ENCODE measurements at regions not wholly inside any gene's neighbourhood (a gene's known extent, or its start where the extent isn't known, plus 50 kb on each side); places are given as distances from the start of the nearest gene placed in this dataset.

DNA sequence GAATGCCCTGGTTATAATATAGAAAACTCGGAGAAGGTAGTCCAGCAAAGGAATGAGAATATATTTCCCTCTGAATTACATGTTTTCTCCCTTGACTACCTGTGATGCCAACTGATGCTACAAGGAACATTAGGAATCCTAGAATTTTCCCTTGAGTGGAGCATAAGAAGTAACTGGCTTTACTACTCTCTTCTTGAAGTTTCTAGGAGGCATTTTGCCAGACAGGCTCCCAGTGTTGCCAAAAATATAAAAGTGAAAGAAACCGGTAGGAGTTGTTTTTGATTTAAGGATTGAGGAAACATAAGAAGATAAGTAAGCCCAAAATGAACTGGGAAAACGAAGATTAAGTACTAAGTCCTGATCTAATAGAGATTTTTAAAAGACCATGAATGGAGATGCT, 693.4 kb downstream of the NOVA1 start:
- Histone ChIP-seq H3K79me1 (ENCODE audit: low read depth in 1 of 2, low read length in 2 of 2) (no peaks in the 10 kb centered on the region), H3K4me3 (ENCODE audit: insufficient read depth, low read depth, low read length) (no peak overlapping the region), H4K20me1 (ENCODE audit: insufficient read depth, low read length) (no peaks in the 10 kb centered on the region), H3K23ac (ENCODE audit: low read depth, low read length) (no peak overlapping the region), H3K14ac (replicated peaks; ENCODE audit: low read depth, low read length) (no peak overlapping the region), H3K4ac (ENCODE audit: low read depth, low read length) (no peak overlapping the region), H4K8ac (ENCODE audit: low read depth in 2 of 2, low read length in 2 of 2) (no peak overlapping the region), H3K27ac (ENCODE audit: insufficient read depth, low read length) (no peak overlapping the region), H2BK120ac (ENCODE audit: low read depth, low read length) (no peak overlapping the region), H3K4me2 (ENCODE audit: low read depth, low read length) (no peak overlapping the region), H3K27me3 (ENCODE audit: control insufficient read depth, insufficient read depth, low read length) (no peaks in the 10 kb centered on the region), H2AFZ (replicated peaks; ENCODE audit: low read length, poor library complexity) (no peak overlapping the region), H4K5ac (ENCODE audit: low read depth, low read length) (no peak overlapping the region), H2BK20ac (ENCODE audit: low read depth, low read length) (no peak overlapping the region), H3K4me1 (ENCODE audit: control insufficient read depth, insufficient read depth, low read length) (no peaks in the 10 kb centered on the region), H3K56ac (ENCODE audit: extremely low read depth, insufficient read depth, low read length) (no peak overlapping the region), H3K9me1 (ENCODE audit: insufficient read depth, low read length) (no peaks in the 10 kb centered on the region), H3K9me3 (ENCODE audit: control insufficient read depth, insufficient read depth, low read length) (peaks cover 3% of the 10 kb centered on the region), H2BK5ac (ENCODE audit: low read depth, low read length, poor library complexity, severe bottlenecking) (no peak overlapping the region), H2AK9ac (replicated peaks; ENCODE audit: low read depth, low read length, poor library complexity) (no peak overlapping the region), H2BK15ac (ENCODE audit: low read depth, low read length) (no peak overlapping the region), H4K91ac (ENCODE audit: insufficient read depth, low read depth, low read length) (no peak overlapping the region), H2AK5ac (ENCODE audit: low read depth, low read length) (no peak overlapping the region), H3K18ac (ENCODE audit: low read depth, low read length) (no peak overlapping the region), H3K9ac (ENCODE audit: low read depth, low read length) (no peak overlapping the region), H3K36me3 (ENCODE audit: control insufficient read depth, insufficient read depth, low read length) (no peaks in the 10 kb centered on the region)
- ATAC-seq (ENCODE audit: low read depth) (no peak), DNase-seq (no peak)
- no TSS peak for BruUV-seq (replicated peaks)
- intact Hi-C loops (cut with micrococcal nuclease) (no loop called here), in situ Hi-C loops (cut with MboI; ENCODE audit: low sequenced_read_pairs) (no loop called here), dilution Hi-C loops (cut with HindIII; ENCODE audit: low sequenced_read_pairs, unreplicated experiment) (no loop called here)
- no CpG with 5 or more reads among the region's 3 CpGs for WGBS, 2 experiments (ENCODE audit: extremely low coverage in 2 of 2, insufficient read length in 1 of 2)
- POLR2A ChIA-PET (ENCODE audit: unreplicated experiment): no interaction called here
- TF ChIP-seq MXI1 (IDR thresholded peaks at IDR 0.05; ENCODE audit: borderline replicate concordance, low read depth, low read length) (no peak), MAFK (IDR thresholded peaks at IDR 0.05; ENCODE audit: low read depth, low read length) (no peak), SMC3 (IDR thresholded peaks at IDR 0.05; ENCODE audit: low read depth, low read length) (no peak), POLR2A (IDR thresholded peaks at IDR 0.05; ENCODE audit: low read depth, low read length) (no peak), RFX5 (IDR thresholded peaks at IDR 0.05; ENCODE audit: low read depth, low read length) (no peak), RAD21 (IDR thresholded peaks at IDR 0.05; ENCODE audit: low read length) (no peak), NFE2L2 (IDR thresholded peaks at IDR 0.05; ENCODE audit: low read depth, low read length) (no peak), USF2 (IDR thresholded peaks at IDR 0.05; ENCODE audit: low read depth, low read length) (no peak), MAZ (IDR thresholded peaks at IDR 0.05; ENCODE audit: borderline replicate concordance, low read depth, low read length) (no peak), BHLHE40 (IDR thresholded peaks at IDR 0.05; ENCODE audit: low read depth, low read length) (no peak)
- TF ChIP-seq, protein P1, sequence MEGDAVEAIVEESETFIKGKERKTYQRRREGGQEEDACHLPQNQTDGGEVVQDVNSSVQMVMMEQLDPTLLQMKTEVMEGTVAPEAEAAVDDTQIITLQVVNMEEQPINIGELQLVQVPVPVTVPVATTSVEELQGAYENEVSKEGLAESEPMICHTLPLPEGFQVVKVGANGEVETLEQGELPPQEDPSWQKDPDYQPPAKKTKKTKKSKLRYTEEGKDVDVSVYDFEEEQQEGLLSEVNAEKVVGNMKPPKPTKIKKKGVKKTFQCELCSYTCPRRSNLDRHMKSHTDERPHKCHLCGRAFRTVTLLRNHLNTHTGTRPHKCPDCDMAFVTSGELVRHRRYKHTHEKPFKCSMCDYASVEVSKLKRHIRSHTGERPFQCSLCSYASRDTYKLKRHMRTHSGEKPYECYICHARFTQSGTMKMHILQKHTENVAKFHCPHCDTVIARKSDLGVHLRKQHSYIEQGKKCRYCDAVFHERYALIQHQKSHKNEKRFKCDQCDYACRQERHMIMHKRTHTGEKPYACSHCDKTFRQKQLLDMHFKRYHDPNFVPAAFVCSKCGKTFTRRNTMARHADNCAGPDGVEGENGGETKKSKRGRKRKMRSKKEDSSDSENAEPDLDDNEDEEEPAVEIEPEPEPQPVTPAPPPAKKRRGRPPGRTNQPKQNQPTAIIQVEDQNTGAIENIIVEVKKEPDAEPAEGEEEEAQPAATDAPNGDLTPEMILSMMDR (conservative IDR thresholded peaks at IDR 0.05; ENCODE audit: low read depth, low read length): no peak
- CTCF ChIA-PET: no interaction called here
